ENCODE measurements at regions not wholly inside any gene's neighbourhood (a gene's known extent, or its start where the extent isn't known, plus 50 kb on each side); places are given as distances from the start of the nearest gene placed in this dataset.

DNA sequence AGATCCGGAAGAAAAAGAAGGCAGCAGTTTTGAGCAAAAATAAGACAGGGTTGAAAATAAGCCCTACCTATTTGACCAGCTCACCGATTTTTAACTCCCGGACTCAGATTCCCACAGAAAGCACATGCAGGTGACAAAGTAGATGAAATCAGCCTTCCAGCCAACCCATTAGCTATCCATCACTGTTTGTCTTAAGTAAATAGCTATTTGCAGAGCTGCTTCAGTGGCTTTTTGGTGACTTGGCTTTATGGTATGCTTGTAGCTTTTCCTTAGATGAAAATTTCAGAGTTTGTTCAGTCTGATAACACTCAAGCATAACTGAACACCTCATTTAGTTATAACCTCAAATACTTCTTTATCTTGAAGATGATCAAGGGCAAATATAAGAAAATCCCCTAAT is 192.6 kb downstream of the HIPK3 start:
- TF ChIP-seq, protein P1, sequence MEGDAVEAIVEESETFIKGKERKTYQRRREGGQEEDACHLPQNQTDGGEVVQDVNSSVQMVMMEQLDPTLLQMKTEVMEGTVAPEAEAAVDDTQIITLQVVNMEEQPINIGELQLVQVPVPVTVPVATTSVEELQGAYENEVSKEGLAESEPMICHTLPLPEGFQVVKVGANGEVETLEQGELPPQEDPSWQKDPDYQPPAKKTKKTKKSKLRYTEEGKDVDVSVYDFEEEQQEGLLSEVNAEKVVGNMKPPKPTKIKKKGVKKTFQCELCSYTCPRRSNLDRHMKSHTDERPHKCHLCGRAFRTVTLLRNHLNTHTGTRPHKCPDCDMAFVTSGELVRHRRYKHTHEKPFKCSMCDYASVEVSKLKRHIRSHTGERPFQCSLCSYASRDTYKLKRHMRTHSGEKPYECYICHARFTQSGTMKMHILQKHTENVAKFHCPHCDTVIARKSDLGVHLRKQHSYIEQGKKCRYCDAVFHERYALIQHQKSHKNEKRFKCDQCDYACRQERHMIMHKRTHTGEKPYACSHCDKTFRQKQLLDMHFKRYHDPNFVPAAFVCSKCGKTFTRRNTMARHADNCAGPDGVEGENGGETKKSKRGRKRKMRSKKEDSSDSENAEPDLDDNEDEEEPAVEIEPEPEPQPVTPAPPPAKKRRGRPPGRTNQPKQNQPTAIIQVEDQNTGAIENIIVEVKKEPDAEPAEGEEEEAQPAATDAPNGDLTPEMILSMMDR (IDR thresholded peaks at IDR 0.05) = no peak
- TF ChIP-seq POLR2A (IDR thresholded peaks at IDR 0.05) = no peak
- TF ChIP-seq POLR2AphosphoS5 (IDR thresholded peaks at IDR 0.05) = no peak
- no peak for TF ChIP-seq EP300 (IDR thresholded peaks at IDR 0.05)

Measured in suprapubic skin (tissue), 4 donors.